HG02588 (cell line): ENCODE measurements at regions not wholly inside any gene's neighbourhood (a gene's known extent, or its start where the extent isn't known, plus 50 kb on each side); places are given as distances from the start of the nearest gene placed in this dataset.
A peak's percentile ranks its signal among the peaks of the same experiment; 100 is the strongest.

Experiments
- ATAC-seq: cut with Tn5 transposase; IDR thresholded peaks from one replicate; pipeline ENCODE4 v1.9.1; 2021; ENCODE audit warnings: mild to moderate bottlenecking, moderate library complexity; ENCODE audit not compliant: unreplicated experiment

DNA sequence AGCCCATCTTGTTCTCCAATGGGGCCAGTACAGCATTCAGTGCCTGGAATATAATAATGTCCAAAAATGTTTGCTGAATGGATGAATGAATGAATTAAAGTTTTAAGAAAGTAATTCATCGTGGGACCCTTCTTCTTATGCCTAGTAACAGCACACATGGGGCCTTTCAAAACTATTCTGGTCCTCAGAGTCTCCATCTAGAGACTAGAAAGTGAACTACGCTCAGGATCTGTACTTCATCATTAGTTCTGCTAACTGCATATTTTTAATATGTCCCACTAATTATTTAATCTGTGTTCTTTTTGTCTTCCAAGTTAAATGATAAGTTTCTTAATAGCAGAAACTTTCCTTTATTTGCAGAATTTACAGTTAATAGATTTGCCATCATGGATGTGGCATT is 172.5 kb downstream of the SMAD2 start:
- ATAC-seq: no peak

GRCh38 chr18:47756364-47757016 is 174.0 kb downstream of the SMAD2 start:
- no peak for ATAC-seq

DNA sequence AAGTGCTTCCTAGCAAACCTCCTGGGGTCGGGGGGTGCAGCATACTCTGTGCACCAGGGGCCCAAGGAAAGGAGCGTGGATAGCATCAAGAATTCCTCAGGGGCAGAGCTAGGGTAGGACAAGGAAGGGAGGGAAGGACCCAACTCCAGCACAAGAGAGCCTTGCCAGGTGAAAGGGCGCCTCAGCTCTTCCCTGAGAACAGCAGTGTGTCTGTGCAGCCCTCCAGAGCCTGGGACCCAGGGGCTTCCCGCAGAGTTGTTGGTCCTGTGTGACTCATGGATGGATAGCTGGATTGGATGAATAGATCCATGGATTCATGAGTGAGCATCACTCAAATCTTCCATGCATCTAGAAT is 175.4 kb downstream of the SMAD2 start:
- ATAC-seq: no peak

GRCh38 chr18:47754311-47755101 is 176.0 kb downstream of the SMAD2 start:
- no peak for ATAC-seq

GRCh38 chr18:47752796-47753645 is 177.4 kb downstream of the SMAD2 start:
- no peak for ATAC-seq

GRCh38 chr18:47750889-47751423 is 179.5 kb downstream of the SMAD2 start:
- no peak for ATAC-seq

DNA sequence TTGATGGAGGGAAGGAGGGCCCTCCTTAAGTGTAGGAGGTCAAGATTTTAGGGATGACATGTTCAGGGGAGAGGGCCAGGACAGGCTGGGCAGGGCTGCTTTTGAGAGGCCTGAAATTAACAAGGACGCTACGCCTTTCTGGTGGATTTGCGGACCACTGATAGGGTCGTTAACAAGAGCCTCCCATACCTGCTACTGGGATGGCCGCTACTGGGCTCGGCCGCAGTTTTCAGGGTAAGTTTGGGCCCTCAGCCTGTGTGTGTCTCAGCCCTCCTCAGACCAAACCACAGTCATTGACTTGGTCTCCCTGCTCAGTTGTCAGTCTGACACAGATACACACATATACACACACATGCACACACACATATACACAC is 180.9 kb downstream of the SMAD2 start:
- ATAC-seq: no peak

GRCh38 chr18:47748847-47749599 is 181.4 kb downstream of the SMAD2 start:
- peak; percentile 83 for ATAC-seq

GRCh38 chr18:47748093-47748796 is 182.2 kb downstream of the SMAD2 start:
- ATAC-seq: no peak

DNA sequence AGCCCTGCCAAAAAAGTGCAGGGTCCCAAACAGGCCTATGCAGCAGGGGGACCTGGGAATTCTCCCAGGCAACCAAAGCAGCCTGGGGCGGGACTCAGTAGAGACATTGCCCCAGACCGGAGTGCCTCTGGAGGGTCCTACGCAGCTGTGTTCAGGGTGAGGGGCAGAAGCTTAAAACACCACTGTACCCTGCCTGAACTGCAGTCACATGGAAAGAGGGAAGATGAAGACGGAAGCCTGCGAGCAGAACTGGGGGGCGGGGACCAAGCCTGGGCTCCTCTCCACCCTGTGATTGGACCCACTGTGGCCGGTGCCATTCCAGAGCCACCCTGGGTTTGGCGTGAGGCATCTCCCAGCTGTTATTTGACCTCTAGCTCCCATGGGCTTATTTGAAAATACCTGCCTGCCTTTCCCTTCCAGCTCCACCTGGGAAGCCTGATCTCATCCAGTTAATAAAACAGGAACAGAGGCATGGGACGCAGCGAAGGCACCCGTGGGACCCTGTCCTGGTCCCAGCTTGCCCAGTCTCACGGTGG is 183.1 kb downstream of the SMAD2 start:
- ATAC-seq: no peak

GRCh38 chr18:47746615-47747014 is 183.8 kb downstream of the SMAD2 start:
- ATAC-seq: no peak

DNA sequence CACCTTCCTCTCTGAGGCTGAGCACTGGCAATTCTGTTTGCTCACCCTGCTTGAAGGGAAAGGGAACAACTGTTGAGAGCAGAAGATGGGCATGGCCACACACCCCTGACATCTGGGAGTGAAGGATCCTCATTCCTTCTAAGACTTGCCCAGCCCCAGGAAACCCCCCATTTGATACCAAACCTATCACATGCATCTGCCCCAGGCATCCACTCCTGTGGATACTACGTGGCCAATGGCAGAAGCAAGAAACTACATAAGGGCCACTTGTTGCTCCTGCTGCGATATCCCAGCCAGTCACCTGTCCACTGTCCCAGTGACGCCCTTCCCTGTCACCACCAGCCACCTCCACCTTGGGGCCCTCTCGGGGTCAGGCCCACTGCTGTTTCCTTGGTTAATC is 185.2 kb downstream of the SMAD2 start:
- ATAC-seq: no peak

DNA sequence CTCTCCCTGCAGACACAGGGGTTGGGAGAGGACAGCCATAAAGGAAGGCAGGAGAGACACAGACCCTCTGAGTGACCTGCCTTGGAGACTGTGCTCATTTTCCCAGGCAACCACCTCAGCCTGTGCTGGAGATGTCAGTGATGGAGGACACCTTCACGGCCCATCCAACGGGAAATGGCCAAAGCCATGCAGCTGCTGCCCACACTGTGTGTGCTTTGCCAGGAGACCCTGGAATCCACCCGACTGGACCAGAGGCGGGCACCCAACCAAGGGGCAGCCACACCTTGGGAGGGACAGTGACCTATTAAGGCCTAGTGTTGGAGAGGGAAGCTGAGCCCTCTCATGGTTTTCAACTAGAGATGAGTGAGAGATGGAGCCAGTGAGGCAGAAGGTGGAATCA is 192.5 kb downstream of the SMAD2 start:
- no peak for ATAC-seq

DNA sequence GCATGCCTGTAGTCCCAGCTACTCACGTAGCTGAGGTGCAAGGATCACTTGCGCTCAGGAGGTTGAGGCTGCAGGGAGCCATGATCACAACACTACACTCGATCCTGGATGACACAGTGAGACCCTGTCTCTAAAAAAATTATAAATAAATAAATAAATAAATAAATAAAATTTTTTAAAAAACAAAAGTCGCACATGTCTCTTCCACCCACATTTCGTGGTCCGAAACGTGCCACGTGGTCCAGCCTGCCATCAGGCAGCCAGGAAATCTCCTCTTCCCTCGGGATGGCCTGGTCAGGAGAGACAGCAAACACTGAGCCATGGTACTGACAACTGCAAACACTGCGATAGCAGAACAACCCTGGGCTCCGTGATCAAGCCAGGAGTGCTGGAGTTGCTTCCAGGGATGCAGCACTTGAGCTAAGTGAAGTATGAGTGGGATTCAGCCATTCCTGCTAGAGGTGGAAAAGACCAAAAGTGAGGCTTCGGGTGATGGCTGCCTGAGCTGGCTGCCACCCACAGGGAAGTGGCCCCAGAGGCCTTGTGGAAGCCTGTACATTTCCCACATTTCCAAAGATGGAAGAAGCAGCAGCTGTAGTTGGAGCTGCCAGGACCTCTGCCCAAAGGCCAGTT is 193.1 kb downstream of the SMAD2 start:
- no peak for ATAC-seq

- no peak for ATAC-seq
Measured at GRCh38 chr18:47736376-47737140, 193.9 kb downstream of the SMAD2 start.

DNA sequence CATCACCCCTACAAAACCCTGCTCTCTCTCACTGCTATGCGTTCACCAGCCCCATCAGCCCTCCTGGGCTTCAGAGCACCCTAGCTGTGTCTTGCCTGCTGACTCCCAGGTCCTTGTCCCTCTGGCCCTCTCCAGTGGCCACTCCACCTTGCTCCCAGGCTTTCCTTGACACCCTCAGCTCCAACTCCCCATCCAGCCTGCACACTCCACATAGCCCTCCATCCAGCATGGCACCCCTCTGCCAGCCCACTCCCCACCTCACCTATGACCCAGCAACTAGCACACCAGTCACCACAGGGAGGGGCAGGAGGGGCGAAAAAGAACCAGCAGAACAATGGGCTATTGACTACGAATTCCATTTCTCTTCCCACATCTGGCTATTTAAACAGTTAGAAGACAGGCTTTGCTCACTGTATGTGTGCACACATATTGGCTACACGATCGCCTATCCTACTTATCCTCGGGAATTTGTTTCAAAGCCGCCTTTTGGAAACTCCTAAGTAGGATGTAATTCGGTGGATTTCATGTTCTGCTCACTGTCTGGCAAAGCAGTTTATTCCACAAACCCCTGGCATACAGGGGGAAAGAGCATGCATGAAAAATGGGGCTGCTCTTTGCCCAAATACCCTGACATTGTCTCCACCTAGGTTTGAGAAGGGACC is 195.3 kb downstream of the SMAD2 start:
- no peak for ATAC-seq

DNA sequence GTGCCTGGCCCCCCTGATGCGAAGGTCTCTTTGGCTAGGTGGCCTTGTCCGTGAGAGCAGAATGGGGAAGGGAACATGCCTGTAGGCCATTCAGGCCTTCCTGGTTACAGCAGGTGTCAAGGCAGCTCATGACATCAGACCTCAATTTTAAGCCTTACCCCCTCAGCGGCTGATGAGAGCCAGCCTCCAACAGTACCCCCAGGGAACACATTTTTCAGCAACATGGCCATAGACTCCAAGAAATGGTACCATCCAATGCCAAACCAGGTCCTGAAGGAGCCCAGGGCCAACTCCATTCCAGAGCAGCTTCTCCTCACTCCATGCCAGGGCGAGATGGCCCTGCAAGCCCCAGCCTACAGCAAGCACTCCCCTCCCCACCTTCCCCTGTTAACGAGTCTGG is 199.2 kb downstream of the SMAD2 start:
- no peak for ATAC-seq

- ATAC-seq: no peak
Measured at GRCh38 chr18:47730795-47731194, 199.7 kb downstream of the SMAD2 start.
